NCI-H2227 (cell line): ENCODE measurements at regions not wholly inside any gene's neighbourhood (a gene's known extent, or its start where the extent isn't known, plus 50 kb on each side); places are given as distances from the start of the nearest gene placed in this dataset.
"Not testable (repeated sequence)": the region's sequence is repeated elsewhere in the genome, so short reads cannot be mapped to it uniquely, and the experiment has no call there.

ENCODE experiments used
- DNase-seq: peaks from one replicate; lab custom pipeline; 2025; ENCODE audit not compliant: unreplicated experiment; lab: John Stamatoyannopoulos, UW

- no peak for DNase-seq
Measured at GRCh38 chrX:125193921-125194320, 125.8 kb upstream of the TEX13C start.

GRCh38 chrX:125198546-125198945, 121.1 kb upstream of the TEX13C start:
- DNase-seq, result no peak

GRCh38 chrX:125202591-125203248, 117.0 kb upstream of the TEX13C start:
- peak; percentile 42 for DNase-seq

GRCh38 chrX:125203365-125203736, 116.3 kb upstream of the TEX13C start:
- no peak for DNase-seq

GRCh38 chrX:125203737-125204578, 115.7 kb upstream of the TEX13C start:
- DNase-seq, result peak; percentile 87

GRCh38 chrX:125204681-125205132, 115.0 kb upstream of the TEX13C start:
- DNase-seq, result peak; percentile 62

- DNase-seq, result peak; percentile 96
Measured at GRCh38 chrX:125205133-125205917, 114.3 kb upstream of the TEX13C start.

- peak; percentile 75 for DNase-seq
Measured at GRCh38 chrX:125205918-125206665, 113.6 kb upstream of the TEX13C start.

- DNase-seq, result no peak
Measured at GRCh38 chrX:125210146-125210545, 109.5 kb upstream of the TEX13C start.

GRCh38 chrX:125219852-125220251, 99.8 kb upstream of the TEX13C start:
- DNase-seq, result no peak

GRCh38 chrX:125236955-125237354, 82.7 kb upstream of the TEX13C start:
- no peak for DNase-seq

GRCh38 chrX:125248931-125249330, 70.7 kb upstream of the TEX13C start:
- DNase-seq, result no peak

GRCh38 chrX:125255759-125256158, 63.9 kb upstream of the TEX13C start:
- not testable (repeated sequence) for DNase-seq

- DNase-seq, result no peak
Measured at GRCh38 chrX:125262836-125263235, 56.8 kb upstream of the TEX13C start.

- DNase-seq, result no peak
Measured at GRCh38 chrX:125266153-125266660, 53.5 kb upstream of the TEX13C start.
